Breast epithelium (tissue), 3 donors: ENCODE measurements at regions not wholly inside any gene's neighbourhood (a gene's known extent, or its start where the extent isn't known, plus 50 kb on each side); places are given as distances from the start of the nearest gene placed in this dataset.

ENCODE experiments used
- POLR2A ChIP-seq: fragments of 450-650 bp; IDR thresholded peaks from one replicate; pipeline ENCODE4 v1.6.1; 2016; ENCODE audit warnings: antibody characterized with exemption, mild to moderate bottlenecking, moderate library complexity
- POLR2AphosphoS5 ChIP-seq, 3 donors: sonication (generic); formaldehyde crosslinking; IDR thresholded peaks; one replicate each; pipeline ENCODE4 v1.6.1; 2017; ENCODE audit warnings: antibody characterized with exemption in 3 of 3
- TF ChIP-seq, protein P1 (sequence below), 3 donors: fragments of 450-650 bp; IDR thresholded peaks; one replicate each; pipeline ENCODE4 v1.5.1; 2016 to 2017; ENCODE audit warnings: antibody characterized with exemption in 3 of 3, mild to moderate bottlenecking in 3 of 3, moderate library complexity in 3 of 3

DNA sequence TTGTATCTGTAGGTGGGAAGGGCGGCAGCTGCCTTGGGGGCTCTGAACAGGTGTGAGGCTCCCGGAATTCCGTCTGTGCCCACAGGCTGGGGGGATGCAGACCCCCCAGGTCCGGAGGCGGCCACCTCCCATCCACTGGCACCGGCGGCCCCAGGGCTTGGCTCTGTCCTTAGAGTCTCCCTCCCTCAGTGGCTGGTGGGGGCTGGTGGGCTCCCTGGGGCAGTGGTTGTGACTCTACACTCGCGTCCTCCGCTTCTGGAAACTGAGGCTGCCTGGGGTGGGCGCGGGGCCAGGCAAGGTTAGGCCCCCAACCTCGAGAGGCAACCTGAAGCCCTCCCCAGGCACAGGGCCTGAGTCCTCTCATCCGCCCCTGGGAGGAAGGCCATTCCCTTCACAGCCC is 1305.4 kb downstream of the BRD1 start:
- TF ChIP-seq POLR2A: no peak
- TF ChIP-seq, protein P1, sequence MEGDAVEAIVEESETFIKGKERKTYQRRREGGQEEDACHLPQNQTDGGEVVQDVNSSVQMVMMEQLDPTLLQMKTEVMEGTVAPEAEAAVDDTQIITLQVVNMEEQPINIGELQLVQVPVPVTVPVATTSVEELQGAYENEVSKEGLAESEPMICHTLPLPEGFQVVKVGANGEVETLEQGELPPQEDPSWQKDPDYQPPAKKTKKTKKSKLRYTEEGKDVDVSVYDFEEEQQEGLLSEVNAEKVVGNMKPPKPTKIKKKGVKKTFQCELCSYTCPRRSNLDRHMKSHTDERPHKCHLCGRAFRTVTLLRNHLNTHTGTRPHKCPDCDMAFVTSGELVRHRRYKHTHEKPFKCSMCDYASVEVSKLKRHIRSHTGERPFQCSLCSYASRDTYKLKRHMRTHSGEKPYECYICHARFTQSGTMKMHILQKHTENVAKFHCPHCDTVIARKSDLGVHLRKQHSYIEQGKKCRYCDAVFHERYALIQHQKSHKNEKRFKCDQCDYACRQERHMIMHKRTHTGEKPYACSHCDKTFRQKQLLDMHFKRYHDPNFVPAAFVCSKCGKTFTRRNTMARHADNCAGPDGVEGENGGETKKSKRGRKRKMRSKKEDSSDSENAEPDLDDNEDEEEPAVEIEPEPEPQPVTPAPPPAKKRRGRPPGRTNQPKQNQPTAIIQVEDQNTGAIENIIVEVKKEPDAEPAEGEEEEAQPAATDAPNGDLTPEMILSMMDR (IDR thresholded peaks at IDR 0.05): no peak
- no peak for TF ChIP-seq POLR2AphosphoS5 (IDR thresholded peaks at IDR 0.05)
